GM12892 (cell line): ENCODE measurements at regions not wholly inside any gene's neighbourhood (a gene's known extent, or its start where the extent isn't known, plus 50 kb on each side); places are given as distances from the start of the nearest gene placed in this dataset.

ENCODE experiments used
- POLR2A ChIP-seq: IDR thresholded peaks from 2 replicates; pipeline ENCODE4 v1.6.1; 2011; ENCODE audit warnings: low read depth, low read length, control low read depth
- POLR2AphosphoS5 ChIP-seq: IDR thresholded peaks from 2 replicates; pipeline ENCODE4 v1.6.1; 2011; ENCODE audit warnings: low read depth, low read length, control low read depth
- TAF1 ChIP-seq: IDR thresholded peaks from 2 replicates; pipeline ENCODE4 v1.6.1; 2011; ENCODE audit warnings: low read depth, mild to moderate bottlenecking, control low read depth, low read length, borderline replicate concordance

DNA sequence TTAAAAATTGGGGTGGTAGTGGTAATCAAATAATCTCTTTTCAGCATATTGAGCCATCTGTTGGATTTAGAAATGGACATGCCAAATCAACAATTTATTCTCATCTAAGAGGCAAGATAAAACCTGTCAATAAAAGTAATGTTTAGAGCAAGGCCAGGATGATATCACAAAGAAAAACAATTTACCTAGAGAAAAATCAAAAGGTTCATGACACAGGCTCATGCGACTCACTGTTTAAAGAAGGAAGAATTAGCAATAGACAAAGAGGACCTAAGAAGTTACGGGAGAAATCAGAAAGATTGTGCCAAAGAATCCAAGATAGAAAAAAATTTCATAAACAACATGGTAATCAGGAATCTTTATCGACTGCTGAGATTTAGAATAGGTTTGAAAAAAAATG, 868.5 kb upstream of the GBE1 start:
- TF ChIP-seq POLR2AphosphoS5 (no peak), POLR2A (no peak), TAF1 (no peak)
